Effector memory CD8-positive, alpha-beta T cell (primary cell): ENCODE measurements at regions not wholly inside any gene's neighbourhood (a gene's known extent, or its start where the extent isn't known, plus 50 kb on each side); places are given as distances from the start of the nearest gene placed in this dataset.
"Not testable (repeated sequence)": the region's sequence is repeated elsewhere in the genome, so short reads cannot be mapped to it uniquely, and the experiment has no call there.

ENCODE experiments used
- ATAC-seq: fragments of 150-1000 bp; cut with Tn5 transposase; replicated peaks from 2 replicates; pipeline ENCODE4 v1.10.0; 2021; ENCODE audit warnings: mild to moderate bottlenecking, moderate library complexity
- DNase-seq, 3 experiments: peaks; one replicate each; pipeline ENCODE4 v3.0.0; 2021
- H3K27ac Mint-ChIP-seq, 2 donors: one replicate each; pipeline ENCODE4 v1.8.0; 2022; ENCODE audit warnings: mild to moderate bottlenecking in 2 of 2, mixed read lengths in 2 of 2, moderate library complexity in 2 of 2
- H3K27me3 Mint-ChIP-seq, 2 donors: one replicate each; pipeline ENCODE4 v1.8.0; 2022; ENCODE audit warnings: mixed read lengths in 2 of 2
- H3K36me3 Mint-ChIP-seq: one replicate; pipeline ENCODE4 v1.8.0; 2022; ENCODE audit warnings: mild to moderate bottlenecking, moderate library complexity, mixed read lengths; ENCODE audit not compliant: insufficient read depth
- H3K4me1 Mint-ChIP-seq, 2 donors: one replicate each; pipeline ENCODE4 v1.8.0; 2022; ENCODE audit warnings: low read depth in 2 of 2, mixed read lengths in 2 of 2
- H3K4me3 Mint-ChIP-seq, 2 donors: one replicate each; pipeline ENCODE4 v1.8.0; 2022; ENCODE audit warnings: mild to moderate bottlenecking in 2 of 2, mixed read lengths in 2 of 2, moderate library complexity in 2 of 2
- H3K9me3 Mint-ChIP-seq, 2 donors: one replicate each; pipeline ENCODE4 v1.8.0; 2022; ENCODE audit warnings: mixed read lengths in 2 of 2

DNA sequence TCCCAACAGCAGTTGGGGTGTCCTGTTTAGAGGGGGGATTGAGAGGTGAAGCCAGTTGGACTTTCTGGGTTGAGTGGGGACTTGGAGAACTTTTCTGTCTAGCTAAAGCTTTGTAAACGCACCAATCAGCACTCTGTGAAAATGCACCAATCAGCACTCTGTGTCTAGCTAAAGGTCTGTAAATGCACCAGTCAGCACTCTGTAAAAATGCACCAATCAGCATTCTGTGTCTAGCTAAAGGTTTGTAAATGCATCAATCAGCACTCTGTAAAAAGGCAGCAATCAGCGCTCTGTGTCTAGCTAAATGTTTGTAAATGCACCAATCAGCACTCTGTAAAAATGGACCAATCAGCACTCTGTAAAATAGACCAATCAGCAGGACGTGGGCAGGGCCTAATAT is 568.6 kb upstream of the PTBP2 start:
- not testable (repeated sequence) for H3K27me3 Mint-ChIP-seq, H3K36me3 Mint-ChIP-seq, ATAC-seq, H3K4me3 Mint-ChIP-seq, H3K27ac Mint-ChIP-seq, H3K4me1 Mint-ChIP-seq, DNase-seq
- H3K9me3 Mint-ChIP-seq = peaks cover 3 to 14% of the 10 kb centered on the region in 2 donors

DNA sequence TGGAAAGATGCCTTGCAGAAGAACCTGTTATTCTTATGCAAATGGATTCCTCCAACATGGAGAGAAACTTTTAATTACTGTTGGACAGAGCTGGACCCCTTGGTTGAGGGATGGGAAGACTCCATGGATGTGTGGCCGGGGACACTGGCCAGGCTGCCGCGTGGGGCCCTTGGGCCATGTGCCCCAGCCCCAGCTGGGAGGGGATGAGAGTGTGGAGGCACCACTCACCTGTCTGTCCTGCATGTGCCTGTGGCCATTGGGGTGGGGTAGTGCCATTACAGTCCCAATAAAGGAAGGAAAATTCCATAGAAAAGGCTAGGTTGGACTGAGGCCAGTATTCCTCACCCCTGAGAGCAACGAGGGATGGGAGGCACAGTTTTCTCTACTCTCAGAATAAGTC is 564.5 kb upstream of the PTBP2 start:
- ATAC-seq (no peak), DNase-seq (no peak)
- Mint-ChIP-seq H3K4me1 (no peaks in the 10 kb centered on the region), H3K9me3 (peaks cover 0 to 3% of the 10 kb centered on the region in 2 donors), H3K27ac (no peak overlapping the region), H3K36me3 (no peaks in the 10 kb centered on the region), H3K4me3 (no peak overlapping the region), H3K27me3 (no peaks in the 10 kb centered on the region)

DNA sequence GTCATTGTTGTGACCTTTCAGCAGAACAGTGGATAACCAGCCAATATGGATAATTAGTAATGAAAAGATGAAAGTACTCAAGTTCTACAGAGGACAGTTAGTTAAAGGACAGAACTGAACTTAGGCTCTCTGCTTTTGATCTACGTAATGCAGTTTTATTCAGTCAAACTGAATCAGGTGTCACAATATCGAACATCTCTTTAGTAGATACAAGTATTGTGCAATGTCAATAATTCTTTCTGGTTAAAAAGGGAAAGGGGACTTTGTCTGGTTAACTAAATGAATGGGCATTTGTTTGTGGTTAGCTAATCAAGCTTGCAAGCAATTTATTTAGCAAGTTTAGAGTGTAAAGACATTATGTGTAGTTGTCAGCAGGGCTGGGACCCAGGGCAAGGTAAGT is 562.2 kb upstream of the PTBP2 start:
- no peaks in the 10 kb centered on the region for H3K4me1 Mint-ChIP-seq
- ATAC-seq = no peak

DNA sequence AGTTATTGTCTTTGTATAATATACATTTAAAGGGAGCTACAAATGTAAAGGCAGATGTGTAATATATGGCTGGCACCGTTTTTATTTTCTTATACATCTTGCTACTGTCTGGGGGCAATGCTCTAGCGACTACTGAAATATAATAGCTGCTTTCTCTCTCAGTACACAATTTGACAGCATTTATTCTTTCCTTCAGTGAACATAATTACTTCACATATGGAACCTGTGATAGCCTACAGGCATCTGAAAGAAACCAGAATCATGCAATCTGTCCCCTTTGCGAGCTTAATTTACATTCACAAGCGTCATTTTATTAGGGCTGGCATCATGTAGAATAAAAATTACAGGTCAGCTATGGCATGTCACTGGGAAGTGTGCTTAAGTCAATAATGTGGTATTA is 557.5 kb upstream of the PTBP2 start:
- H3K27ac Mint-ChIP-seq = no peak overlapping the region
- no peaks in the 10 kb centered on the region for H3K4me1 Mint-ChIP-seq
- H3K9me3 Mint-ChIP-seq = peaks cover 0 to 8% of the 10 kb centered on the region in 2 donors
- DNase-seq (no peak), ATAC-seq (no peak)
- no peak overlapping the region for H3K4me3 Mint-ChIP-seq
- no peaks in the 10 kb centered on the region for H3K27me3 Mint-ChIP-seq
- H3K36me3 Mint-ChIP-seq = no peaks in the 10 kb centered on the region

More for the DNA sequence above, 562.2 kb upstream of the PTBP2 start:
- Mint-ChIP-seq H3K9me3 (peaks cover 0 to 3% of the 10 kb centered on the region in 2 donors), H3K27ac (no peak overlapping the region), H3K4me3 (no peak overlapping the region), H3K36me3 (no peaks in the 10 kb centered on the region), H3K27me3 (no peaks in the 10 kb centered on the region)
- DNase-seq = no peak

DNA sequence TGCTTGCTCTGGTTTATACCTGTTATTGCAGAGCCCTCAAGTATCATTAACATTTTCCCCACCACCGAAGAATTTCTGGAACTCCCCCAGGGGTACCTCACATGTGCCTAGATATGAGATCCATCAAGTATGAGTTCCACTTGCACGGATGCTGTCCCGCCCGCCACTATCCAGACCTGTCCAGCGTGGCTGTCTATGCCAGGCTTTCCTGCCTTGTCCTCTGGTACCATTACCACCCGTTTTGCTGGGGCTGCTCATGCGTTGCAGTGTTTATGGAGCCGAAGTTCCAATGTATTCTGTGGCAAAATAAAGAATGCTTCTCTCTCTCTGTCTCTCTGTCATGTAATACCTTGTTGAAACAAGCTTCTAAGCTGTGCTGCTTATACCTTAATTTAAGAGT is 543.5 kb upstream of the PTBP2 start:
- peaks cover 7 to 10% of the 10 kb centered on the region in 2 donors for H3K9me3 Mint-ChIP-seq
- ATAC-seq (no peak), DNase-seq (no peak)
- H3K27ac Mint-ChIP-seq = no peak overlapping the region
- H3K27me3 Mint-ChIP-seq = no peaks in the 10 kb centered on the region
- H3K4me3 Mint-ChIP-seq = no peak overlapping the region
- H3K36me3 Mint-ChIP-seq = no peaks in the 10 kb centered on the region
- H3K4me1 Mint-ChIP-seq = no peaks in the 10 kb centered on the region

DNA sequence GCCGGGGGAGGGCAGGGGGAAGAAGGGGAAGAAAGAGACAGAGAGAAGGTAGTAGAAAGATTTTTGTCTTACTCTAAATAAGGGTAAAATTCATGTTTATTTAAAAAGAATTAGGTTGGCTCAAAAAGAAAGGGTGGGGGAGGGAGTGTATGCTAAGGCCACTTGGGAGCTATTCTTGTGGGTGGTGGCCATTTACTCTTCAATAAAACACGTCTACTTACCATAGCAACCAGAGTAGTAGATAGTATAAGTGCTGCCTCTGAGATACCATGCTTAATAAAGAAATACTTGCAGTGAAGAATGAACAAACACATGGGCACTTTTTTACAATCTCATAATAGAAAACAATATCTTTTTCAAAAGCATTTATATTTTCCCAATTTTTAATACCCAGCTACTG is 538.1 kb upstream of the PTBP2 start:
- H3K27ac Mint-ChIP-seq = no peak overlapping the region
- no peak for ATAC-seq
- H3K4me3 Mint-ChIP-seq = no peak overlapping the region
- peaks cover 1 to 6% of the 10 kb centered on the region in 2 donors for H3K9me3 Mint-ChIP-seq
- no peaks in the 10 kb centered on the region for H3K4me1 Mint-ChIP-seq
- H3K36me3 Mint-ChIP-seq = no peaks in the 10 kb centered on the region
- no peaks in the 10 kb centered on the region for H3K27me3 Mint-ChIP-seq
- DNase-seq = no peak

DNA sequence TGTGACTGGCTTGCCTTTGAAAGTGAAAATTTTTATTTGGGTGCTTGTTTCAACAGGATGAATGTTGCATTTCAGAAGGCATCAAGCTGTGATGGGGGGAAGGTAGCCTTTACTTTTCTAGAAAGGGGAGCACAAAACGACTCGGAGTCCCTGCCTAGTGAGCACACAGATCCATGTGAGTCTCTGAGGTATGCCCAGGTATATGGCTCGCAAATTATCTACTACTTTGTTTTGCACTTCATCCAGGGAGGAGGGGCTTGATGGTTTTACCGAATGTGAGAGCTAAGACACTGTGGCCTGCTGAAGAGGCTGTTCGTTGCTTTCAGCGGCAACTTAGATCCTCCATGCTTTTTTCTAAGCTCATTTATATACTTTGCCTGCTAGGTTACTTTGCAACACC is 537.7 kb upstream of the PTBP2 start:
- Mint-ChIP-seq H3K27ac (no peak overlapping the region), H3K4me3 (no peak overlapping the region), H3K4me1 (no peaks in the 10 kb centered on the region), H3K9me3 (peaks cover 0 to 6% of the 10 kb centered on the region in 2 donors), H3K27me3 (no peaks in the 10 kb centered on the region), H3K36me3 (no peaks in the 10 kb centered on the region)
- ATAC-seq (no peak), DNase-seq (no peak)

DNA sequence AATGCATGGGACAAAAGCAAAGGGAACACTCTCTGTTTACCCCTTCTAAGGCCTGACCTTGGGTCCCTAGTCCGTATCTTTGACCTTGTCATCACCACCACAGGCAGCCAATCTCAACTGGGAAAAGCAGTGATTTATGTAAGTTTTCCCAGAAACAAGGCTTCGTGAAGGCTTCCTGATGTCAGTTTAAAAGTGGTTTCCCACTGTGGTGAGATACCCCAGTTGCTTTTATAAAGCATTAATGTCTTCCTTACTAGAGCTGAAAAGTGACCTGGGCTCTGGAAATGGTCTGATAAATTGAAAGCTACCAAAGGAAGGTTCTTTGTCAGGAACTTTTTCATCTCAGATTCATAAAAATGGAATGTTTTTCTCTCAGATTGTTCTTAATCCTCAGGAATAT is 536.4 kb upstream of the PTBP2 start:
- no peaks in the 10 kb centered on the region for H3K27me3 Mint-ChIP-seq
- H3K4me3 Mint-ChIP-seq = no peak overlapping the region
- ATAC-seq (no peak), DNase-seq (no peak)
- no peaks in the 10 kb centered on the region for H3K4me1 Mint-ChIP-seq
- no peak overlapping the region for H3K27ac Mint-ChIP-seq
- H3K36me3 Mint-ChIP-seq = no peaks in the 10 kb centered on the region
- H3K9me3 Mint-ChIP-seq = peaks cover under 1 to 2% of the 10 kb centered on the region in 2 donors

DNA sequence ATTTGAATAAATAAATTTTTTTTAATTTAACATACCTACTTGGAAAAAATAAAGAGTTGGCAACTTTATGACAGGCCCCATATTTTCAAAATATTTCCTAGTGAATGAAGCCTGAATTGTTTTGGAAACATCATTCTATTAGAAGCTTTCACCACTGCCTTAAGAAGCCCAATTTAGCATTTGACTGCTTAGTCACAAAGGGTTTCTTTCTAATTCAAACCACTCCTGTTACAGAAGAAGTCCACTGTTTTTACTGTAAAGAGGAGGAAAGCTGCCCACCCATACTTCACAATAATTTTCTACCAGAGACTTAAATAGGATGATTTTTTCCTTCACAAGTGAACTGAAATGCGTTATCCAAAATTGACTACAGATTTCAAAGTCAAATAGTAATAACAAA is 534.6 kb upstream of the PTBP2 start:
- H3K4me1 Mint-ChIP-seq = no peaks in the 10 kb centered on the region
- DNase-seq (no peak), ATAC-seq (no peak)
- H3K9me3 Mint-ChIP-seq = peaks cover 7 to 8% of the 10 kb centered on the region in 2 donors
- H3K4me3 Mint-ChIP-seq = no peak overlapping the region
- H3K27ac Mint-ChIP-seq = no peak overlapping the region
- H3K27me3 Mint-ChIP-seq = no peaks in the 10 kb centered on the region
- no peaks in the 10 kb centered on the region for H3K36me3 Mint-ChIP-seq

DNA sequence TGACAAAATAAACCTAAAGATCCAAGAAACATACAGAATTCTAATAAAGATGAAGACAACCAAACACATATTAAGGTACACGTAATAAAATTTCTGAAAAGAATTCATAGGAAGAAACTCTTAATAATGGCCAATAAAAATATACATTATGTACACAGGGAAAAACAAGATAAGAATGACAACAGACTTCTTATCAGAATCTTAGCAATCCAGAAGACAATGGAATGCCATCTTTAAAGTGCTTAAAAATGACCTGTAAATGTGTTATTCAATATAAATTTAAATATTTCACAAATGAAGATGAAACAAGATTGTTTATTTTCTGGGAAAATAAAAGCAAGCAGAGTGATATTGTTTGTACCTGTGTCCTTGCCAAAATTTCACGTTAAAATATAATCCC is 530.4 kb upstream of the PTBP2 start:
- H3K9me3 Mint-ChIP-seq = peaks cover 8 to 15% of the 10 kb centered on the region in 2 donors
- no peaks in the 10 kb centered on the region for H3K27me3 Mint-ChIP-seq
- ATAC-seq = no peak
- no peak for DNase-seq
- no peak overlapping the region for H3K27ac Mint-ChIP-seq
- no peaks in the 10 kb centered on the region for H3K4me1 Mint-ChIP-seq
- H3K4me3 Mint-ChIP-seq = no peak overlapping the region
- H3K36me3 Mint-ChIP-seq = no peaks in the 10 kb centered on the region

DNA sequence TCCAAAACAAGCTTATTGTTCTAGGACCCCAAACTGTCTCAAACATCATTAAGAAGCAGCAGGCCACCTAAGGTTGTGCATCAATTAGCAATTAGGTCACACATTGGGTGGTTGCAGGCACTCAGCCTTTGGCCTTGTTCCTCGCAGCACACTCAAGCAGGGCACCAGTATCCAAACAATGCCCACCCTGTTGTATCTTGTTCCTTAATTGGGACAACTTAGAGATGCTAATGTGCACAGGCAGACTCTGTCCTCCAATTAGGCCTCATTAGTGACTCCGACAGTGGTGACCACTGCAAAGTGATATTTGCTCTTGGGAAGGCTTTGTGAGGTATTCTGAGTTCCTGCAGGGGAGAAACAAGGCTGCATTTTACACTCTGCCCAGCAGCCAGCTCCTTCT is 515.1 kb upstream of the PTBP2 start:
- ATAC-seq (no peak), DNase-seq (no peak)
- no peaks in the 10 kb centered on the region for H3K36me3 Mint-ChIP-seq
- no peak overlapping the region for H3K4me3 Mint-ChIP-seq
- no peaks in the 10 kb centered on the region for H3K27me3 Mint-ChIP-seq
- H3K4me1 Mint-ChIP-seq = no peaks in the 10 kb centered on the region
- H3K27ac Mint-ChIP-seq = no peak overlapping the region
- H3K9me3 Mint-ChIP-seq = peaks cover 7 to 9% of the 10 kb centered on the region in 2 donors

DNA sequence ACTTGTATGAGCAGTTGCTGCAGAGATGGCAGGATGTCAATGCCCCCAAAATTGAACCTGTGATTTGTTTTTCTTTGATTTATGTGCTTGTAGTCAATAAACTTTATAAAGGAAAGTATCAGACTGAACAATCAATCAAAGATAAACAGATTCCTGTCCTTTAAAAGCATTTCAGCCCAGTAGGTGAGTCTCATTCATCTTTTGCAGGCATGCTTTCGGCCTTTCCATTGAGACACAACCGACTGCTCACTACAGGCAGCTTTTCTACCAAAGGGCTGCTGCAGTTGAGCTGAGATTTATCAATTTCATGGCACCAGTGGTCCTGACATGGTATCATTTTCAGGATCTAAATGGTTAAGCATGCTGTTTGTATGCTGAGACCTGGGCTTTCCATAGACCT is 513.6 kb upstream of the PTBP2 start:
- Mint-ChIP-seq H3K36me3 (no peaks in the 10 kb centered on the region), H3K4me3 (no peak overlapping the region), H3K27me3 (no peaks in the 10 kb centered on the region), H3K27ac (no peak overlapping the region), H3K9me3 (peaks cover 7 to 9% of the 10 kb centered on the region in 2 donors), H3K4me1 (no peaks in the 10 kb centered on the region)
- no peak for ATAC-seq
- DNase-seq = no peak

DNA sequence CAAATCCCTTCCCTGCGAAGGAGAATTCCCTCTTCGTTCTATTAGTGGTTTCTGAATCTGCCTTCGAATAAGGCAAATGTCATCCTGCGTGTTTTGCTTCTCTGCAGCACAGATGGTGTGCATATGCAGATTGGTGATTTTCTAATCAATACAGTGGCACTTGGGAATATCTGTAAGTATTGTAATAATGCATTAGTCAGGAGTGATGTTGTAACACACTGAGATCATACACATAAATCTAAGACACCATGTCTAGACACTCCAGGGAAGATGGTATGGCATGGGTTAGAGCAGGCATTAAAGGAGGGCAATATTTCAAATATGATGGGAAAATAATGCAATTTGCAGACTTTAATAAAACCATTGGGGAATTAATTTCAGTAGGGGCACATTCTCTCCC is 513.2 kb upstream of the PTBP2 start:
- DNase-seq (no peak), ATAC-seq (no peak)
- Mint-ChIP-seq H3K27ac (no peak overlapping the region), H3K36me3 (no peaks in the 10 kb centered on the region), H3K27me3 (no peaks in the 10 kb centered on the region), H3K4me3 (no peak overlapping the region), H3K4me1 (no peaks in the 10 kb centered on the region), H3K9me3 (peaks cover 7 to 9% of the 10 kb centered on the region in 2 donors)

DNA sequence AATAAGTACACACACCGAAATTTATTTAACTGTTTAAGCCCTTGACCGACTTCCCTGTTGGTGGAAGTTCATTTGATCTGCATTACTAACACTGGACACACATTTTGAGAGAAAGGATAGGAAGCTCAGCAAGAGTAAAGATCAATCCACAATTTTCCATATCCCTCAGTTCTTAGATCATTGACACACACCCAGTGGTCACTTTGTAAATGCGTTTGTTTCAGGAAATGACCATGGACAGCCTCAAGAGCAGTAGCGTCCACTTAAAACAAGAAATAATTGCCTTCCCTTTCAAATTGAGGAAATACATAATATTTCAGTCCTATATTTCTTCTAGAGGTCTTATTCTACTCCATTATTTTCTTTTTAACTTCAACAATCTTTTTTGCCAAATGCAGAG is 511.5 kb upstream of the PTBP2 start:
- H3K27me3 Mint-ChIP-seq = no peaks in the 10 kb centered on the region
- no peak overlapping the region for H3K4me3 Mint-ChIP-seq
- no peak for ATAC-seq
- H3K4me1 Mint-ChIP-seq = no peaks in the 10 kb centered on the region
- H3K9me3 Mint-ChIP-seq = peaks cover 7 to 8% of the 10 kb centered on the region in 2 donors
- H3K27ac Mint-ChIP-seq = no peak overlapping the region
- DNase-seq = no peak
- H3K36me3 Mint-ChIP-seq = no peaks in the 10 kb centered on the region

DNA sequence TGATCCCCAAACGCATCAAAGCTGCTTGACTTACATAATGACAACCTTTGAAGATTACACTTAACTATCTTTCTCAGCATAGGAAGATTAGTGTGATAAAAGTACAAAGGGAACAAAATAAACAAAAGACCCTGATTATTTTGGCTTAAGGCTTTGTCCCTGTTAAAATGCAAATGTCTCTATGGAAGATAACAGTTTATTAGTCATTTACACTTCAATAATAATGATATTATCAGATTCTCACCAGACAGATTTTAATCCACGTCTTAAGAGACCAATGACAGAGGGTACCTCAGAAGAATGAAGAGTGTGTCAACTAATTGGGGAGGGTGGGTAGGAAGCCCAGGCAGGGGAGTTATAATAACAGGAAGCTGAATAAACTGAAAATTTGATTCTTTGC is 510.4 kb upstream of the PTBP2 start:
- Mint-ChIP-seq H3K36me3 (no peaks in the 10 kb centered on the region), H3K9me3 (peaks cover 7 to 9% of the 10 kb centered on the region in 2 donors), H3K4me3 (no peak overlapping the region), H3K4me1 (no peaks in the 10 kb centered on the region), H3K27me3 (no peaks in the 10 kb centered on the region), H3K27ac (no peak overlapping the region)
- ATAC-seq (no peak), DNase-seq (no peak)
